ENCODE measurements at regions not wholly inside any gene's neighbourhood (a gene's known extent, or its start where the extent isn't known, plus 50 kb on each side); places are given as distances from the start of the nearest gene placed in this dataset.
A peak's percentile ranks its signal among the peaks of the same experiment; 100 is the strongest.

DNA sequence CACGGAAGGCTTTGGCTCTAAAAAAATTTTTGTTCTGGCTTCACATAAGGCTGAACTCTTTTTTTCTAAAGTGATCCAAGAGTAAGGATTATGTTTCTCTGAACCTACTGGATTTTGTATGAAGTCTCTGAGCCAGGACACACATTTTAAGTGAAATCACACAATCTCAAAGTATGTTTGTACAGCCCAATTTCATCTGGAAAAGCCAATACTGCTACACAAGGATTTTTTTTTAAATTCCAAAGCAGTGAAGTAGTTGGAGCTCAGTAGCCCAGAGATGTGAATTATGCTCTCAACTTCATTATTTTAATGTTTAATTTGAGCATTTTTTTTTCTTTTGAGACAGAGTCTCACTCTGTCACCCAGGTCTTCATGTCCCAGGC is 243.9 kb downstream of the FAM43A start:
- TF ChIP-seq, protein P1, sequence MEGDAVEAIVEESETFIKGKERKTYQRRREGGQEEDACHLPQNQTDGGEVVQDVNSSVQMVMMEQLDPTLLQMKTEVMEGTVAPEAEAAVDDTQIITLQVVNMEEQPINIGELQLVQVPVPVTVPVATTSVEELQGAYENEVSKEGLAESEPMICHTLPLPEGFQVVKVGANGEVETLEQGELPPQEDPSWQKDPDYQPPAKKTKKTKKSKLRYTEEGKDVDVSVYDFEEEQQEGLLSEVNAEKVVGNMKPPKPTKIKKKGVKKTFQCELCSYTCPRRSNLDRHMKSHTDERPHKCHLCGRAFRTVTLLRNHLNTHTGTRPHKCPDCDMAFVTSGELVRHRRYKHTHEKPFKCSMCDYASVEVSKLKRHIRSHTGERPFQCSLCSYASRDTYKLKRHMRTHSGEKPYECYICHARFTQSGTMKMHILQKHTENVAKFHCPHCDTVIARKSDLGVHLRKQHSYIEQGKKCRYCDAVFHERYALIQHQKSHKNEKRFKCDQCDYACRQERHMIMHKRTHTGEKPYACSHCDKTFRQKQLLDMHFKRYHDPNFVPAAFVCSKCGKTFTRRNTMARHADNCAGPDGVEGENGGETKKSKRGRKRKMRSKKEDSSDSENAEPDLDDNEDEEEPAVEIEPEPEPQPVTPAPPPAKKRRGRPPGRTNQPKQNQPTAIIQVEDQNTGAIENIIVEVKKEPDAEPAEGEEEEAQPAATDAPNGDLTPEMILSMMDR (IDR thresholded peaks at IDR 0.05; ENCODE audit: insufficient read depth, low read length): no peak
- peak; percentile 30 for DNase-seq (ENCODE audit: low read depth)
- H3K4me3 ChIP-seq (ENCODE audit: low read depth, low read length): no peak overlapping the region

DNA sequence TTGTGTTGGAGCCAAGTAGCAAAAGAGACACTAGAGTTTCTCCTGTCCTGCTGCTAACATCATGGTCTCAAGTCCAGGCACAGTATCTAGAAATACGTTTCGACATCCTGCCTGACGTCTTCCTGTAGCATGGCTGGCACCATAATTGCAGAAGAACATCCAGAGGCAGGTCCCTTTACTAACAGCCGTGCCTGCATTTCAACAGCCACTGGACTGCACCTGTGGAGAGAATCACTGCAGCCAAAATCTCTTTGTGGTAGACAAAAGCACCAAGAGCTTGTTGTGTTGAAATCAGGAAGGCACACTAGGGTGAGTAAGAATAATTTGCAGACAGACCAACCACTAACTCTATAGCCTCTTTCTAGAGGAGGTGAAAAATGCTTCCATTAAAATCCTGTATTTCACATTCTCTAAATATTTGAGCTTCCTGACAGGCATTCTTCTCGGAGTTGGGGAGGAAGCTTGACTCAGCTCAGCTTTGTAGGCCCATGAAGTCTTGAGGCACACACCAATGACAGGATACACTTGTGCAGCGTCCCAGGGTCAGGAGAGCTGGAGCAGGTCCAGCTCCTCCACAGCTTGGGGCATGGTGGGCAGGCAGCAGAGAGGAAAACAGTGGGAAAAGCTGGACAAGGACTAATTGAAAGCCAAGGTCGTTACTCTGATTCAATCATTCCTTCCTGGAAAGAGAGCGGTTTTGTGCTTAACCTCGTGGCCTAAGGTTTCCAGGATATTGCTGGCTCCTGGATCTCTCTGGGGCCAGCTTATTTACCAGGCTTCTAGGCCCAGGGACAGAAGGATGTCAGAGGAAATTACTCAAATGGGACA is 244.9 kb downstream of the FAM43A start:
- DNase-seq (ENCODE audit: low read depth): peak; percentile 80
- H3K4me3 ChIP-seq (ENCODE audit: low read depth, low read length): no peak overlapping the region
- TF ChIP-seq, protein P1 (IDR thresholded peaks at IDR 0.05; ENCODE audit: insufficient read depth, low read length): no peak

DNA sequence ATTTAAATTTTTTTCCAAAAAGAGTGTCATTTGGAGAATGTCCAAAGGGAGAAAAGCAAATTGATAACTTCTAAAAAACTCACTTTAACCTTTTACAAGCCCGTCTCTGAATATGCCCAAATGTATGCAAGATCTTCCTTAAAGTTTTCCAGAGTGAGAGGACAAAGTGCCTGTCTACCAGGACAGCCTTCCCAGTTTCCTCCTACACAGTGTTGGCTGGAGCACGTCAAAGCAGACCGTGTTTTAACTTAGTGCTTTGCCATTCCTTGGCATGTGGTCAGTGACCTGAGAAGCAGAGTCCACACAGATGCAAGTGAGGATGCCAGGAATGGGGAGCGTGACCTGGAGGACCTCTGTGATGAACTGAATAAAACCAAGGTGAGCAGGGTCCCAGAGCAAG is 245.7 kb downstream of the FAM43A start:
- TF ChIP-seq, protein P1 (IDR thresholded peaks at IDR 0.05; ENCODE audit: insufficient read depth, low read length): no peak
- no peak overlapping the region for H3K4me3 ChIP-seq (ENCODE audit: low read depth, low read length)
- peak; percentile 26 for DNase-seq (ENCODE audit: low read depth)

DNA sequence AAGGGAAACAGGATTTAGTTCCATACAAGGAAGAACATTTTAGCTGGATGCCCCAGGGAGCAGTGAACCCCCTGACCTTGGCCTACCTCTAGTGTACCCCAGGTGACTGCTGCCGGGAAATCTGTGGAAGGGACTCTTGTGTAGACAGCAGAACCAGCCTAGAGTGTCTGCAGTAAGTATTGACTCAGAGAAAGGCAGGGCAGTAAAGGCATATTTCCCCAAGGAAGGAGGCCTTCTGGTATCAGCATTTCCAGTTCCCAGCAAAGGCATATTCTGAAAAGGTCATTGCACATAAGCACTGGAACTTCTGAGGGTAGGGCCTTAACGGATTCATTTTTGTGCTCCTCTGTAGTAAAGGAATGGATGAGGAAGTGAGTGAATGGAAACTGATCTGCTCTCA is 246.2 kb downstream of the FAM43A start:
- no peak overlapping the region for H3K4me3 ChIP-seq (ENCODE audit: low read depth, low read length)
- no peak for DNase-seq (ENCODE audit: low read depth)
- TF ChIP-seq, protein P1 (IDR thresholded peaks at IDR 0.05; ENCODE audit: insufficient read depth, low read length): no peak

DNA sequence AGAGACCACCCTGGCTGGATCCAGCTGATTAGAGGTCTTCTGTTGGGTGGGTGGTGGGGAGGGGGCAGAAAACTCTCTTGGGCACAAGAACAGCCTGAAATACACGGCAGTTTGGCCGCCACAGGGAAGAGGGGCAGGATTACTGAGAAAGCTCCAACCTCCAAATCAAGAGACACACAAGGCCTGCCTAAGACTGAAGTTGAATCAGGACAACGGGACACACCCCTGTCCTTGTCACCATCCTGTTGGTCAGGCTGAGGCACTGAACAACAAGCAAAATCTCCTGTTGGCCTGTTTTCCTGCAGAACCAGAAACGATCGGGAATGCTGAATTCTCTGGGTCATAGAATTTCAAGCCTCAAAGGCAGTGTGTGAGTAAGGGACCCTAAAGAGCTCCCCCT is 247.8 kb downstream of the FAM43A start:
- TF ChIP-seq, protein P1 (IDR thresholded peaks at IDR 0.05; ENCODE audit: insufficient read depth, low read length): no peak
- no peak overlapping the region for H3K4me3 ChIP-seq (ENCODE audit: low read depth, low read length)
- no peak for DNase-seq (ENCODE audit: low read depth)

DNA sequence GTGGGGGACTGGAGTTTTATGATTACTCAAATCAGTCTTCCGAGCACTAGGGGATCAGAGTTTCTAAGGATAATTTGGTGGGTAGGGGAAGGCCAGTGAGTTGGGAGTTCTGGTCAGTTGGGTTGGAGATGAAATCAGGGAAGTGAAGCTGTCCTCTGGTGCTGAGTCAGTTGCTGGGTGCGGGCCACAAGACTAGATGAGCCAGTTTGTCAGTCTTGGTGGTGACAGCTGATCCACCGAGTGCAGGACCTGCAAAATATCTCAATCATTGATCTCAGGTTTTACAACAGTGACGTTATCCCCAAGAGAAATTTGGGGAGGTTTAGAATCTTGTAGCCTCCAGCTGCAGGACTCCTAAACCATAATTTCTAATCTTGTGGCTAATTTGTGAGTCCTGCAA is 249.4 kb downstream of the FAM43A start:
- H3K4me3 ChIP-seq (ENCODE audit: low read depth, low read length): no peak overlapping the region
- TF ChIP-seq, protein P1 (IDR thresholded peaks at IDR 0.05; ENCODE audit: insufficient read depth, low read length): no peak
- DNase-seq (ENCODE audit: low read depth): no peak
